Tibial nerve (tissue), 4 donors: ENCODE measurements at regions not wholly inside any gene's neighbourhood (a gene's known extent, or its start where the extent isn't known, plus 50 kb on each side); places are given as distances from the start of the nearest gene placed in this dataset.

Experiments used
- EP300 ChIP-seq, 2 donors: sonication (generic); formaldehyde crosslinking; IDR thresholded peaks; one replicate each; pipeline ENCODE4 v1.6.1; 2017; ENCODE audit warnings: antibody characterized with exemption in 2 of 2, mild to moderate bottlenecking in 1 of 2
- POLR2A ChIP-seq, 2 donors: fragments of 450-650 bp; IDR thresholded peaks; one replicate each; pipeline ENCODE4 v1.6.1; 2017; ENCODE audit warnings: antibody characterized with exemption in 2 of 2, mild to moderate bottlenecking in 2 of 2, moderate library complexity in 2 of 2
- TF ChIP-seq, protein P1 (sequence below), 5 experiments: fragments of 200-600 bp in 3 of 5; fragments of 450-650 bp in 2 of 5; sonication (generic) in 3 of 5; IDR thresholded peaks; one replicate each; pipeline ENCODE4 v1.5.1; 2016 to 2019; ENCODE audit warnings: antibody characterized with exemption in 5 of 5, mild to moderate bottlenecking in 3 of 5, moderate library complexity in 2 of 5

DNA sequence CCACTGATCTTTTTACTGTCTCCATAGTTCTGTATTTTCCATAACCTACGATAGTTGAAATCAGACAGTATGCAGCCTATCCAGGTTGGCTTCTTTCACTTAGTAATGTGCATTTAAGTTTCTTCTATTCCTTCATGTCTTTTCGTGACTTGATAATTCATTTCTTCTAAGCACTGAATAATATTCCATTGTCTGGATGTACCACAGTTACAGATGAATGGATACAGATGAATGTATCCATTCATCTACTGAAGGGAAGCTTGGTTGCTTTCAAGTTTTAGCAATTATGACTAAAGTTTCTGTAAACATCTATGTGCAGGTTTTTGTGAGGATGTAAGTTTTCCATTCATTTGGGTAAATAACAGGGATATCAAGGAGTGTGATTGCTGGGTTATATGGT lies 124.8 kb downstream of the NSUN3 start:
- TF ChIP-seq, protein P1, sequence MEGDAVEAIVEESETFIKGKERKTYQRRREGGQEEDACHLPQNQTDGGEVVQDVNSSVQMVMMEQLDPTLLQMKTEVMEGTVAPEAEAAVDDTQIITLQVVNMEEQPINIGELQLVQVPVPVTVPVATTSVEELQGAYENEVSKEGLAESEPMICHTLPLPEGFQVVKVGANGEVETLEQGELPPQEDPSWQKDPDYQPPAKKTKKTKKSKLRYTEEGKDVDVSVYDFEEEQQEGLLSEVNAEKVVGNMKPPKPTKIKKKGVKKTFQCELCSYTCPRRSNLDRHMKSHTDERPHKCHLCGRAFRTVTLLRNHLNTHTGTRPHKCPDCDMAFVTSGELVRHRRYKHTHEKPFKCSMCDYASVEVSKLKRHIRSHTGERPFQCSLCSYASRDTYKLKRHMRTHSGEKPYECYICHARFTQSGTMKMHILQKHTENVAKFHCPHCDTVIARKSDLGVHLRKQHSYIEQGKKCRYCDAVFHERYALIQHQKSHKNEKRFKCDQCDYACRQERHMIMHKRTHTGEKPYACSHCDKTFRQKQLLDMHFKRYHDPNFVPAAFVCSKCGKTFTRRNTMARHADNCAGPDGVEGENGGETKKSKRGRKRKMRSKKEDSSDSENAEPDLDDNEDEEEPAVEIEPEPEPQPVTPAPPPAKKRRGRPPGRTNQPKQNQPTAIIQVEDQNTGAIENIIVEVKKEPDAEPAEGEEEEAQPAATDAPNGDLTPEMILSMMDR (IDR thresholded peaks at IDR 0.05), result no peak
- TF ChIP-seq POLR2A (IDR thresholded peaks at IDR 0.05) (no peak), EP300 (IDR thresholded peaks at IDR 0.05) (no peak)
